ENCODE measurements at regions not wholly inside any gene's neighbourhood (a gene's known extent, or its start where the extent isn't known, plus 50 kb on each side); places are given as distances from the start of the nearest gene placed in this dataset.
"Not testable (repeated sequence)": the region's sequence is repeated elsewhere in the genome, so short reads cannot be mapped to it uniquely, and the experiment has no call there.

- Histone ChIP-seq H3K4me3 (no peak overlapping the region), H3K9me3 (replicated peaks) (no peaks in the 10 kb centered on the region), H3K4me1 (no peaks in the 10 kb centered on the region), H3K27ac (no peak overlapping the region), H3K27me3 (no peaks in the 10 kb centered on the region), H3K36me3 (no peaks in the 10 kb centered on the region)
- no peak for DNase-seq
These were observed 85.0 kb upstream of the ZNF800 start for GRCh38 chr7:127477295-127478023.

GRCh38 chr7:127476618-127477017, 84.1 kb upstream of the ZNF800 start:
- Histone ChIP-seq H3K9me3 (replicated peaks) (no peaks in the 10 kb centered on the region), H3K4me1 (no peaks in the 10 kb centered on the region), H3K4me3 (no peak overlapping the region), H3K27ac (no peak overlapping the region), H3K36me3 (no peaks in the 10 kb centered on the region), H3K27me3 (no peaks in the 10 kb centered on the region)
- no peak for DNase-seq

GRCh38 chr7:127474457-127474856, 81.9 kb upstream of the ZNF800 start:
- Histone ChIP-seq H3K4me3 (no peak overlapping the region), H3K27me3 (no peaks in the 10 kb centered on the region), H3K27ac (no peak overlapping the region), H3K4me1 (no peaks in the 10 kb centered on the region), H3K36me3 (no peaks in the 10 kb centered on the region), H3K9me3 (replicated peaks) (no peaks in the 10 kb centered on the region)
- DNase-seq, result peak in 1 of 2 experiments; percentile 27

- H3K4me3 ChIP-seq, result no peak overlapping the region
- no peaks in the 10 kb centered on the region for H3K9me3 ChIP-seq (replicated peaks)
- H3K4me1 ChIP-seq, result no peaks in the 10 kb centered on the region
- no peak overlapping the region for H3K27ac ChIP-seq
- no peak for DNase-seq
- no peaks in the 10 kb centered on the region for H3K27me3 ChIP-seq
- no peaks in the 10 kb centered on the region for H3K36me3 ChIP-seq
These were observed 80.9 kb upstream of the ZNF800 start for GRCh38 chr7:127473409-127473808.

- Histone ChIP-seq H3K27ac (no peak overlapping the region), H3K9me3 (replicated peaks) (no peaks in the 10 kb centered on the region), H3K4me3 (no peak overlapping the region), H3K36me3 (no peaks in the 10 kb centered on the region), H3K4me1 (no peaks in the 10 kb centered on the region), H3K27me3 (no peaks in the 10 kb centered on the region)
- DNase-seq, result no peak
These were observed 67.6 kb upstream of the ZNF800 start for GRCh38 chr7:127460077-127460476.

GRCh38 chr7:127451258-127451657, 58.8 kb upstream of the ZNF800 start:
- H3K9me3 ChIP-seq (replicated peaks); H3K36me3 ChIP-seq: not testable (repeated sequence)

GRCh38 chr7:127448566-127448965, 56.1 kb upstream of the ZNF800 start:
- no peaks in the 10 kb centered on the region for H3K4me1 ChIP-seq
- no peak overlapping the region for H3K4me3 ChIP-seq
- DNase-seq, result no peak
- no peaks in the 10 kb centered on the region for H3K36me3 ChIP-seq
- H3K27ac ChIP-seq, result no peak overlapping the region
- H3K9me3 ChIP-seq (replicated peaks), result no peaks in the 10 kb centered on the region
- H3K27me3 ChIP-seq, result peaks cover 3% of the 10 kb centered on the region; the same call in 1 of the 2 replicates

More at GRCh38 chr7:127451258-127451657, 58.8 kb upstream of the ZNF800 start:
- not testable (repeated sequence) for H3K4me1 ChIP-seq, H3K27me3 ChIP-seq, H3K4me3 ChIP-seq, DNase-seq, H3K27ac ChIP-seq

GRCh38 chr7:127447326-127447945, 54.9 kb upstream of the ZNF800 start:
- H3K36me3 ChIP-seq, result no peaks in the 10 kb centered on the region
- peak; percentile 78 to 84 for DNase-seq
- H3K4me1 ChIP-seq, result no peaks in the 10 kb centered on the region
- no peak overlapping the region for H3K27ac ChIP-seq
- H3K4me3 ChIP-seq, result no peak overlapping the region
- no peaks in the 10 kb centered on the region; the same call in 1 of the 2 replicates for H3K27me3 ChIP-seq
- no peaks in the 10 kb centered on the region for H3K9me3 ChIP-seq (replicated peaks)

GRCh38 chr7:127446842-127447241, 54.3 kb upstream of the ZNF800 start:
- no peak for DNase-seq
- Histone ChIP-seq H3K9me3 (replicated peaks) (no peaks in the 10 kb centered on the region), H3K4me1 (no peaks in the 10 kb centered on the region), H3K4me3 (no peak overlapping the region), H3K27me3 (no peaks in the 10 kb centered on the region; the same call in 1 of the 2 replicates), H3K27ac (no peak overlapping the region), H3K36me3 (no peaks in the 10 kb centered on the region)
